ENCODE measurements at regions not wholly inside any gene's neighbourhood (a gene's known extent, or its start where the extent isn't known, plus 50 kb on each side); places are given as distances from the start of the nearest gene placed in this dataset.

DNA sequence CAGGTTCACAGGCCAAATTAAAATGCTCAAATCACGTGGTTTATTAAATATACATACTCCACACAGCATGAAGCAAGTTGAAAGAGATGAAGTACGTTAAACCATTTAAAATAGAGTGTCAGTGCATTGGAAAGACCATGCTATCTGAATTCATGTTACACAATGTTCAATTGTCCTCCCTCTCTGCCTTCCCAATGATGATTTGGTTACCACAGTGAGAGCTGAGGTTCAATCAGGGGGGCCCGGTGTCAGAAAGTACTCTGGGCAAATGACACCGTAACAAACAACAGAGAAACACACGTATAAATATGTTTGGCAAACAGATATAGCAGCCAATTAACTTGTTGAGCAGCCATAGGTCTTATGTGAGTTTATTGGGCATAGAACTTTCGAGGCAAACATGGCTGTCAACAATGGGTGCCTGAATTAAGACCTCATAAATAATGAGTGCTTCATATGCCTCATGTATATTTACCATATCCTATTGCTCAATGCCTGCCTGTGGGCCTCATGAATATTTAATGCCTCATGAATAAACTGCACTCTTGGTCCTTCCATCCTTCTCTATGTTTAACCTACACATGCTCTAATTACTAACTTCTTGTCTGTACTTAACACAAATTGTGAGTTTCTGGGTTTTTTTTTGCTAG is 641.5 kb downstream of the PLOD2 start:
- H3K36me3 ChIP-seq (ENCODE audit: insufficient read depth, low read length, poor library complexity, severe bottlenecking) = no peaks in the 10 kb centered on the region
- ChIA-PET CTCF (interaction anchor here (0.6 kb wide), 1 partner anchor 830 kb away, joined by 6 read pairs; no protein-coding TSS in a partner anchor), POLR2A (ENCODE audit: low non-redundant PET) (no interaction called here)
- peak; percentile 77 for DNase-seq (ENCODE audit: low spot score)
- no TSS peak for BruUV-seq (replicated peaks)
- H3K9me3 ChIP-seq (ENCODE audit: low read depth, low read length, poor library complexity, severe bottlenecking) = no peaks in the 10 kb centered on the region
- no peak overlapping the region for H3K27ac ChIP-seq (ENCODE audit: low read depth, low read length, poor library complexity, severe bottlenecking)
- H3K27me3 ChIP-seq (replicated peaks; ENCODE audit: insufficient read depth, low read depth, low read length, poor library complexity) = no peaks in the 10 kb centered on the region
- TF ChIP-seq EZH2 (IDR thresholded peaks at IDR 0.05; ENCODE audit: borderline replicate concordance, low read depth, low read length, poor library complexity, severe bottlenecking) = no peak
- TF ChIP-seq, protein P1, sequence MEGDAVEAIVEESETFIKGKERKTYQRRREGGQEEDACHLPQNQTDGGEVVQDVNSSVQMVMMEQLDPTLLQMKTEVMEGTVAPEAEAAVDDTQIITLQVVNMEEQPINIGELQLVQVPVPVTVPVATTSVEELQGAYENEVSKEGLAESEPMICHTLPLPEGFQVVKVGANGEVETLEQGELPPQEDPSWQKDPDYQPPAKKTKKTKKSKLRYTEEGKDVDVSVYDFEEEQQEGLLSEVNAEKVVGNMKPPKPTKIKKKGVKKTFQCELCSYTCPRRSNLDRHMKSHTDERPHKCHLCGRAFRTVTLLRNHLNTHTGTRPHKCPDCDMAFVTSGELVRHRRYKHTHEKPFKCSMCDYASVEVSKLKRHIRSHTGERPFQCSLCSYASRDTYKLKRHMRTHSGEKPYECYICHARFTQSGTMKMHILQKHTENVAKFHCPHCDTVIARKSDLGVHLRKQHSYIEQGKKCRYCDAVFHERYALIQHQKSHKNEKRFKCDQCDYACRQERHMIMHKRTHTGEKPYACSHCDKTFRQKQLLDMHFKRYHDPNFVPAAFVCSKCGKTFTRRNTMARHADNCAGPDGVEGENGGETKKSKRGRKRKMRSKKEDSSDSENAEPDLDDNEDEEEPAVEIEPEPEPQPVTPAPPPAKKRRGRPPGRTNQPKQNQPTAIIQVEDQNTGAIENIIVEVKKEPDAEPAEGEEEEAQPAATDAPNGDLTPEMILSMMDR (conservative IDR thresholded peaks at IDR 0.05; ENCODE audit: low read depth, low read length) = no peak
- intact Hi-C loops (cut with micrococcal nuclease; ENCODE audit: unreplicated experiment) = no loop called here
- H3K4me1 ChIP-seq (ENCODE audit: insufficient read depth, low read length, poor library complexity, severe bottlenecking) = peaks cover 10% of the 10 kb centered on the region
- H3K4me3 ChIP-seq (ENCODE audit: low read depth, low read length, poor library complexity, severe bottlenecking) = no peak overlapping the region

DNA sequence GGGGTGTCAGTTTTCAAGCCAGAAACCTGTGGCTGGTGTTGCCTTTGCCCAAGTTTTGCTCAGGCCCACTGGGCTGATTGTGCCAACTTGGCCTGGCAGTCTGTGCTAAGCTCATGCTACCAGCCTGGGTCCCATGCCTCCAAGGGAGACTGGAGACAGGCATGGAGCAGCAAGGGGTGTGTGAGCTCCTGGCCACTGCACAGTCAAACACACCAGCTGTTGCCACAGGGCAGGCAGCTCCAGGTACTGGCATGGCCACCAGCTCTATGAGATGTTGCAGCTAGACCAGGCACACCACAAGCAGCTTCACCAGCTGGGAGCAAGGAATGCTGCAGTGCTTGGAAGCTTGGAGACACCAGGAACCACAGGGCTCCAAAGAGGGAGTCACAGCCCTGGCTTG is 638.8 kb downstream of the PLOD2 start:
- no peak overlapping the region for H3K4me3 ChIP-seq (ENCODE audit: low read depth, low read length, poor library complexity, severe bottlenecking)
- no peak for TF ChIP-seq EZH2 (IDR thresholded peaks at IDR 0.05; ENCODE audit: borderline replicate concordance, low read depth, low read length, poor library complexity, severe bottlenecking)
- TF ChIP-seq, protein P1 (conservative IDR thresholded peaks at IDR 0.05; ENCODE audit: low read depth, low read length) = no peak
- no peaks in the 10 kb centered on the region for H3K27me3 ChIP-seq (replicated peaks; ENCODE audit: insufficient read depth, low read depth, low read length, poor library complexity)
- no TSS peak for BruUV-seq (replicated peaks)
- CTCF ChIA-PET = no interaction called here
- intact Hi-C loops (cut with micrococcal nuclease; ENCODE audit: unreplicated experiment) = no loop called here
- H3K9me3 ChIP-seq (ENCODE audit: low read depth, low read length, poor library complexity, severe bottlenecking) = no peaks in the 10 kb centered on the region
- no peak for DNase-seq (ENCODE audit: low spot score)
- peaks cover 10% of the 10 kb centered on the region for H3K4me1 ChIP-seq (ENCODE audit: insufficient read depth, low read length, poor library complexity, severe bottlenecking)
- no peak overlapping the region for H3K27ac ChIP-seq (ENCODE audit: low read depth, low read length, poor library complexity, severe bottlenecking)
- H3K36me3 ChIP-seq (ENCODE audit: insufficient read depth, low read length, poor library complexity, severe bottlenecking) = no peaks in the 10 kb centered on the region
- POLR2A ChIA-PET (ENCODE audit: low non-redundant PET) = no interaction called here

DNA sequence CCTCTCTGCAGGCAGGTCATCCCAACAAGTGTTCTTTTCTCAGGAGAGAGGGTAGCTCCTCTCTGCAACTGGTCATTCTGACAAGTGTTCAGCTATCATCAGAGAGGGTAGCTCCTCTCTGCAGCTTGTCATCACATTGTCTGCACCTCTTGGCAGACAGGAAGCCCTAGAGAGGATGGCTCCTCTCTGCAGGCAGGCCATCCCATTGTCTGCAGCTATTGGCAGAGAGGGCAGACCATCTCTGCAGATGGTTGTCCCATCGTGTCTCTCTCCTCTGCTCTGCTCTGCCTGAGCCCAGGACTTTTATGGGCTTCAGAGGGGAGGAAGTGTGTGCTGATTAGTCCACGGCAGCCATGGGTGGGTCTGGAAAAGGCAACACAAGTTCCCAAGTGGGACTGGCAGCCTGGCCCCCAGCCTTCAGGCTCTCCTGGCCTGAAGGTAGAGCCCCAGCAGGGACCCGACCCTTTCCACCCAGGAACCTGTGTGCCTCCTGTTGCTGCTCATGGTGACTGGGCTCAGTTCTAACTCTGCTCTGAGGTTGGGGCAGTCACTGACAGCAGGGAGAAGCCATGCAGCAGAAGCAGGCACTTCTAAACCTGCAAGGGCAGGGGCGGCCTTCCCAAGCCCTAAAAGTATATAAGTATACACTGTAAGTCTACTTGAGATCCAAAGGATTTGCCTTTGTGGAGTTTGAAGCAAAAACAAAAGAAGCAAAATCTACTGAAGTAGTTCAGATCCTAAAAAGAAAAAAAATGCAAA is 637.9 kb downstream of the PLOD2 start:
- no TSS peak for BruUV-seq (replicated peaks)
- no peak for DNase-seq (ENCODE audit: low spot score)
- ChIA-PET CTCF (no interaction called here), POLR2A (ENCODE audit: low non-redundant PET) (no interaction called here)
- TF ChIP-seq, protein P1 (conservative IDR thresholded peaks at IDR 0.05; ENCODE audit: low read depth, low read length) = no peak
- no peak for TF ChIP-seq EZH2 (IDR thresholded peaks at IDR 0.05; ENCODE audit: borderline replicate concordance, low read depth, low read length, poor library complexity, severe bottlenecking)
- H3K27ac ChIP-seq (ENCODE audit: low read depth, low read length, poor library complexity, severe bottlenecking) = no peak overlapping the region
- intact Hi-C loops (cut with micrococcal nuclease; ENCODE audit: unreplicated experiment) = no loop called here
- no peak overlapping the region for H3K4me3 ChIP-seq (ENCODE audit: low read depth, low read length, poor library complexity, severe bottlenecking)
- peaks cover 10% of the 10 kb centered on the region for H3K4me1 ChIP-seq (ENCODE audit: insufficient read depth, low read length, poor library complexity, severe bottlenecking)
- no peaks in the 10 kb centered on the region for H3K9me3 ChIP-seq (ENCODE audit: low read depth, low read length, poor library complexity, severe bottlenecking)
- H3K27me3 ChIP-seq (replicated peaks; ENCODE audit: insufficient read depth, low read depth, low read length, poor library complexity) = no peaks in the 10 kb centered on the region
- H3K36me3 ChIP-seq (ENCODE audit: insufficient read depth, low read length, poor library complexity, severe bottlenecking) = no peaks in the 10 kb centered on the region

All from A673 (cell line).